Loucy (cell line): ENCODE measurements at regions not wholly inside any gene's neighbourhood (a gene's known extent, or its start where the extent isn't known, plus 50 kb on each side); places are given as distances from the start of the nearest gene placed in this dataset.

Source experiments
- H2AFZ ChIP-seq: fragments of 200-600 bp; sonication (generic); 2 replicates; pipeline ENCODE4 v1.6.0; 2016; ENCODE audit warnings: antibody characterized with exemption, mild to moderate bottlenecking, low read length, moderate library complexity
- H3F3A ChIP-seq: fragments of 200-600 bp; 2 replicates; pipeline ENCODE4 v1.6.0; 2016; ENCODE audit warnings: antibody characterized with exemption, low read depth, mild to moderate bottlenecking
- H3K27me3 ChIP-seq: fragments of 200-600 bp; sonication (generic); 2 replicates; pipeline ENCODE4 v1.6.1; 2014; ENCODE audit warnings: low read length, mild to moderate bottlenecking; ENCODE audit not compliant: insufficient read depth, poor library complexity, severe bottlenecking
- H3K36me3 ChIP-seq: fragments of 200-600 bp; sonication (generic); 2 replicates; pipeline ENCODE4 v1.6.1; 2016; ENCODE audit warnings: low read length; ENCODE audit not compliant: insufficient read depth
- H3K4me1 ChIP-seq: fragments of 200-600 bp; sonication (generic); 2 replicates; pipeline ENCODE4 v1.5.1; 2014; ENCODE audit warnings: low read length, mild to moderate bottlenecking; ENCODE audit not compliant: insufficient read depth, poor library complexity, severe bottlenecking
- H3K4me2 ChIP-seq: fragments of 200-600 bp; sonication (generic); 2 replicates; pipeline ENCODE4 v1.6.0; 2014; ENCODE audit warnings: antibody characterized with exemption, low read length, low read depth, mild to moderate bottlenecking; ENCODE audit not compliant: poor library complexity, severe bottlenecking
- H3K4me3 ChIP-seq: fragments of 200-600 bp; sonication (generic); 2 replicates; pipeline ENCODE4 v1.5.1; 2014; ENCODE audit warnings: low read length, mild to moderate bottlenecking, mixed read lengths; ENCODE audit not compliant: poor library complexity, severe bottlenecking
- H3K79me2 ChIP-seq: fragments of 200-600 bp; sonication (generic); 2 replicates; pipeline ENCODE4 v1.6.1; 2014; ENCODE audit warnings: low read length; ENCODE audit not compliant: insufficient read depth
- H3K9ac ChIP-seq: fragments of 200-600 bp; sonication (generic); 2 replicates; pipeline ENCODE4 v1.6.0; 2014; ENCODE audit warnings: mild to moderate bottlenecking, low read depth, low read length, moderate library complexity; ENCODE audit not compliant: poor library complexity, severe bottlenecking
- H3K9me2 ChIP-seq: fragments of 200-600 bp; sonication (generic); replicated peaks from 2 replicates; pipeline ENCODE4 v1.6.1; 2016; ENCODE audit warnings: low read depth, low read length, mixed read lengths
- H3K9me3 ChIP-seq: fragments of 200-600 bp; sonication (generic); 2 replicates; pipeline ENCODE4 v1.6.1; 2014; ENCODE audit warnings: mild to moderate bottlenecking, antibody characterized with exemption, low read length, low read depth; ENCODE audit not compliant: insufficient read depth
- H4K20me1 ChIP-seq: fragments of 200-600 bp; sonication (generic); 2 replicates; pipeline ENCODE4 v1.6.0; 2014; ENCODE audit warnings: antibody characterized with exemption, low read length, mild to moderate bottlenecking; ENCODE audit not compliant: insufficient read depth, poor library complexity, severe bottlenecking
- EZH2phosphoT487 ChIP-seq: fragments of 200-600 bp; IDR thresholded peaks from 2 replicates; pipeline ENCODE4 v1.6.1; 2018; ENCODE audit warnings: antibody characterized with exemption, mild to moderate bottlenecking, moderate library complexity, borderline replicate concordance
- TF ChIP-seq, protein P1 (sequence below): fragments of 200-600 bp; sonication (generic); conservative IDR thresholded peaks from 2 replicates; pipeline ENCODE4 v1.5.1; 2014; ENCODE audit warnings: mild to moderate bottlenecking, antibody characterized with exemption, low read length

DNA sequence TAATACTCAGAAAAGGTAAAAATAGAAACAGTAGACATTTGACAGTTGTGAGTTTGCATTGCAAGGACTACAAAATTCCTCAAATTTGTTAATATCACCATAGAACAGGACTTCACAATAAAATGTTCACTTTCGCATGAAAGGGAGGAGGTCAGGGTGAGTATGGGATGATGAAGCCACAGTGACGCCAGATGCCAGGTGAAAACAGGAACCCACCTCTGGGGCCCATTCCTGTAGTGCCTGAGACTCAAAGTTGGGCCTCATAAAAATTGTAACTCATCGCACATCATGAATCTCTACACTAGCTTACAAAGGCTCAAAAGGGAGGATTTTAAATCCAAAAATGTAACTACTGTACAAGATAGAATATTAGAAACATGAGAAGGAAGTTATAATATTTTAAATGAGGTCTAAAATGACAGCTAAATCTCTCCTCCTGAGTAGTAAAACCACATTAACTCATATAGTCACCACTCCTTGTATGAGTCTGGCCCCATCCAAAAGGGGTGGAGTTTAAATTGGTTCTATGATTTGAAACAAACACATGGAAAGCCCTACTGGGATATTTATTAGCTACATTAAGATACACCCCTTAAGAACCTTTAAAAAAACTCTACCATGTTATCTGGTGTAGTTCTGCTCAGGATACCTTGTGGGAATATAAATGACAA, 93.7 kb downstream of the ETS2 start:
- no peaks in the 10 kb centered on the region for H4K20me1 ChIP-seq
- H3K9me2 ChIP-seq, result no peaks in the 10 kb centered on the region
- H3F3A ChIP-seq, result no peaks in the 10 kb centered on the region
- no peak overlapping the region for H3K9ac ChIP-seq
- H3K36me3 ChIP-seq, result no peaks in the 10 kb centered on the region
- no peaks in the 10 kb centered on the region for H3K27me3 ChIP-seq
- no peak overlapping the region for H2AFZ ChIP-seq
- TF ChIP-seq, protein P1, sequence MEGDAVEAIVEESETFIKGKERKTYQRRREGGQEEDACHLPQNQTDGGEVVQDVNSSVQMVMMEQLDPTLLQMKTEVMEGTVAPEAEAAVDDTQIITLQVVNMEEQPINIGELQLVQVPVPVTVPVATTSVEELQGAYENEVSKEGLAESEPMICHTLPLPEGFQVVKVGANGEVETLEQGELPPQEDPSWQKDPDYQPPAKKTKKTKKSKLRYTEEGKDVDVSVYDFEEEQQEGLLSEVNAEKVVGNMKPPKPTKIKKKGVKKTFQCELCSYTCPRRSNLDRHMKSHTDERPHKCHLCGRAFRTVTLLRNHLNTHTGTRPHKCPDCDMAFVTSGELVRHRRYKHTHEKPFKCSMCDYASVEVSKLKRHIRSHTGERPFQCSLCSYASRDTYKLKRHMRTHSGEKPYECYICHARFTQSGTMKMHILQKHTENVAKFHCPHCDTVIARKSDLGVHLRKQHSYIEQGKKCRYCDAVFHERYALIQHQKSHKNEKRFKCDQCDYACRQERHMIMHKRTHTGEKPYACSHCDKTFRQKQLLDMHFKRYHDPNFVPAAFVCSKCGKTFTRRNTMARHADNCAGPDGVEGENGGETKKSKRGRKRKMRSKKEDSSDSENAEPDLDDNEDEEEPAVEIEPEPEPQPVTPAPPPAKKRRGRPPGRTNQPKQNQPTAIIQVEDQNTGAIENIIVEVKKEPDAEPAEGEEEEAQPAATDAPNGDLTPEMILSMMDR, result no peak
- TF ChIP-seq EZH2phosphoT487, result no peak
- no peaks in the 10 kb centered on the region for H3K9me3 ChIP-seq
- no peak overlapping the region for H3K4me2 ChIP-seq
- no peak overlapping the region for H3K4me3 ChIP-seq
- no peaks in the 10 kb centered on the region for H3K79me2 ChIP-seq
- H3K4me1 ChIP-seq, result no peaks in the 10 kb centered on the region

DNA sequence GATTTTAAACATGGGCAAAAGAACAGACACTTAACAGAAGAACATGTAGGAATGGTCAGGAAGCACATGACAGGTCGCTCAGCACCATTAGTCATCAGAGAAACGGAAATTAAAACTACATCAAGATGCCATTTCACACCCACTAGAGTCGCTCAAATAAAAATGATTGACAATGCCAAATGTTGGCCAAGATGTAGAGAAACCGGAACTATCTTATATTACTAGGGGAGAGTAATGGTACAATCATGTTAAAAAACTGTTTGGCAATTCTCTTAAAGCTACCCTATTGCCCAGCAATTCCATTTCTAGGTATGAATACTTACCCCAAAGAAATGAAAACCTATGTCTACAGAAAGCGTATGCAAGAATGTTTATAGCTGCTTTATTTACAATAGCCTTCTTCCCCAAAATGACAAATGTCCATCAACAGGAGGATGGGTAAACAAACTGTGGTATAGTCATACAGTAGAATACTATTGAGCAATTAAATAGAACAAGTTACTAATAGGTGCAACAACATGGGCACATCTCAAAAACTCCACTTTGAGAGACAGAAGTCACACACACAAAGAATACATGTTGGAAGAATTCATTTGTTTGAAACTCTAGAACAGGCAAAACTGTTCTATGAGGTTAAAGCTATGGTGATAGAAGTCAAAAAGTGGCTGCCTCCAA, 92.8 kb downstream of the ETS2 start:
- H3K9me3 ChIP-seq, result no peaks in the 10 kb centered on the region
- H3K4me3 ChIP-seq, result no peak overlapping the region
- TF ChIP-seq EZH2phosphoT487, result no peak
- TF ChIP-seq, protein P1, result no peak
- no peak overlapping the region for H3K9ac ChIP-seq
- H3F3A ChIP-seq, result no peaks in the 10 kb centered on the region
- no peaks in the 10 kb centered on the region for H3K27me3 ChIP-seq
- H3K36me3 ChIP-seq, result no peaks in the 10 kb centered on the region
- H3K79me2 ChIP-seq, result no peaks in the 10 kb centered on the region
- no peaks in the 10 kb centered on the region for H3K9me2 ChIP-seq
- no peaks in the 10 kb centered on the region for H3K4me1 ChIP-seq
- H2AFZ ChIP-seq, result no peak overlapping the region
- H4K20me1 ChIP-seq, result no peaks in the 10 kb centered on the region
- no peak overlapping the region for H3K4me2 ChIP-seq

DNA sequence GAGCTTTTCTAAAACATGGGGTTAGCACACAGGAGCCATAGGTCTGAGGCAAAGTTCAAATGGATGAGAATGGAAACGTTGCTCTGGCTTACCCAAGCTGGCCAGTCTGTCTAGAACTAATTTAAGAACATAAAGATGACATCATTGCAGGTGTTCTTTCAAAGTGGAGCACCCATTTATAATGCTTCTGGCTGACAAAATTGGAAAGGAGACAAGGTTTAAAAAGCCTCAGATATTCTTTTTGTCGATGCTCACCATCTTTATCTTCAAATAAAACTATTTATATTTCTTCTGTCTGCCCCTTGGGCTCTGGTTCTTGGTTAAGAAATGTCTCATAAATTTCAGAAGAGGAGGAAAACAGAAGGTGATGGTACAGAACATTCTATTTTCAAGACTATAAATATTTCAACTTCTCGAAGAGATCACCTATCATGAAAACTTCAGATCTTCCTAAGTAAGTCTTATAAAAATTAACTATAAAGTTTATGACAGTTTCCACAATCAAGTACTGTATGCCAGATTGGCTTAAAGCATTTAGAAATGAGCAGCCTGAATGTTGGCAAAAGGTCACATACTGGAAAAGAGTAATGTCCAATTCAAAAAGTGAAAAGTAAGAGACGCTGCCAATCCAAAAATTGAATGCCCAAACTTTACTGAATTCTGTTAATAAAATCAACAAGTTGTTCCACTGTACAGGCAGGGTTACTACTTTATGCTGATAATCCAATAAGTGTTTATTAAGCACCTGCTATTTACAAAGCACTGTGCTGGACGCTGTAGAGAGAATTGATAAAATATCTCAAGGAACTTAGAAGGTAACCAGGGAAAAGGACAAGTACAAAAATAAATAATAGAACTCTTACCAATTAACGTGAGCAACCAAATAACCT, 92.0 kb downstream of the ETS2 start:
- no peak overlapping the region for H3K4me3 ChIP-seq
- no peak for TF ChIP-seq EZH2phosphoT487
- TF ChIP-seq, protein P1, result no peak
- H3K9ac ChIP-seq, result no peak overlapping the region

More for the DNA sequence above, 92.0 kb downstream of the ETS2 start:
- Histone ChIP-seq H3K4me1 (no peaks in the 10 kb centered on the region), H3K27me3 (no peaks in the 10 kb centered on the region), H3K79me2 (no peaks in the 10 kb centered on the region), H2AFZ (no peak overlapping the region), H3K9me3 (no peaks in the 10 kb centered on the region), H3K36me3 (no peaks in the 10 kb centered on the region), H3F3A (no peaks in the 10 kb centered on the region), H3K4me2 (no peak overlapping the region), H4K20me1 (no peaks in the 10 kb centered on the region), H3K9me2 (no peaks in the 10 kb centered on the region)
